Vagina (tissue), 2 donors: ENCODE measurements at regions not wholly inside any gene's neighbourhood (a gene's known extent, or its start where the extent isn't known, plus 50 kb on each side); places are given as distances from the start of the nearest gene placed in this dataset.
"Not testable (repeated sequence)": the region's sequence is repeated elsewhere in the genome, so short reads cannot be mapped to it uniquely, and the experiment has no call there.

Experiments used
- DNase-seq, 2 donors: peaks; one replicate each; pipeline ENCODE4 v3.0.0-alpha.2; 2017; ENCODE audit errors: extremely low spot score in 2 of 2
- H3K27ac ChIP-seq: fragments of 200-600 bp; sonication (generic); one replicate; pipeline ENCODE4 v1.5.1; 2019
- H3K27me3 ChIP-seq: fragments of 200-600 bp; sonication (generic); one replicate; pipeline ENCODE4 v1.5.1; 2019
- H3K36me3 ChIP-seq, 2 donors: fragments of 200-600 bp; sonication (generic); one replicate each; pipeline ENCODE4 v1.5.1; 2017 to 2019
- H3K4me1 ChIP-seq: fragments of 200-600 bp; sonication (generic); one replicate; pipeline ENCODE4 v1.5.1; 2019
- H3K4me3 ChIP-seq, 2 donors: fragments of 200-600 bp; sonication (generic); 1 replicate in 1 of 2; 2 replicates in 1 of 2; pipeline ENCODE4 v1.5.1; 2016 to 2019
- H3K9me3 ChIP-seq: fragments of 200-600 bp; sonication (generic); one replicate; pipeline ENCODE4 v1.5.1; 2019
- CTCF ChIP-seq, 3 experiments: fragments of 450-650 bp in 2 of 3; fragments of 200-600 bp in 1 of 3; sonication (generic) in 1 of 3; IDR thresholded peaks; one replicate each; pipeline ENCODE4 v1.5.1; 2017 to 2019; ENCODE audit warnings: antibody characterized with exemption in 3 of 3, mild to moderate bottlenecking in 2 of 3, moderate library complexity in 2 of 3
- POLR2A ChIP-seq, 2 donors: fragments of 450-650 bp; IDR thresholded peaks; one replicate each; pipeline ENCODE4 v1.6.1; 2017; ENCODE audit warnings: antibody characterized with exemption in 2 of 2, mild to moderate bottlenecking in 2 of 2, moderate library complexity in 2 of 2
- POLR2AphosphoS5 ChIP-seq, 2 donors: sonication (generic); formaldehyde crosslinking; IDR thresholded peaks; one replicate each; pipeline ENCODE4 v1.9.0; 2017; ENCODE audit warnings: antibody characterized with exemption in 2 of 2, mild to moderate bottlenecking in 2 of 2, low read depth in 1 of 2; ENCODE audit not compliant: insufficient read depth in 1 of 2
- intact Hi-C: fragments of 100-400 bp; cut with DNase I; formaldehyde crosslinking; loops from one replicate; pipeline ENCODE4 v1.15.1; 2023

GRCh38 chr5:21459744-21460073 lies 1393.4 kb downstream of the CDH12 start:
- H3K4me3 ChIP-seq: peak overlapping the region; percentile 63 to 65
- H3K27me3 ChIP-seq, H3K9me3 ChIP-seq, H3K4me1 ChIP-seq, H3K36me3 ChIP-seq, DNase-seq, H3K27ac ChIP-seq, intact Hi-C loops: not testable (repeated sequence)

- Histone ChIP-seq H3K27me3 (no peaks in the 10 kb centered on the region), H3K4me1 (no peaks in the 10 kb centered on the region), H3K36me3 (no peaks in the 10 kb centered on the region), H3K4me3 (no peak overlapping the region), H3K27ac (no peak overlapping the region), H3K9me3 (no peaks in the 10 kb centered on the region)
- intact Hi-C loops: no loop called here
- TF ChIP-seq POLR2AphosphoS5 (IDR thresholded peaks at IDR 0.05; ENCODE audit: insufficient read depth in 1 of 2, low read depth in 1 of 2) (no peak), POLR2A (IDR thresholded peaks at IDR 0.05) (no peak), CTCF (IDR thresholded peaks at IDR 0.05) (no peak)
- no peak for DNase-seq
These were observed 1400.7 kb downstream of the CDH12 start for GRCh38 chr5:21452449-21452848.

GRCh38 chr5:21432646-21433045 lies 1420.5 kb downstream of the CDH12 start:
- H3K27ac ChIP-seq: no peak overlapping the region
- H3K4me1 ChIP-seq: no peaks in the 10 kb centered on the region
- no peaks in the 10 kb centered on the region for H3K36me3 ChIP-seq
- H3K4me3 ChIP-seq: no peak overlapping the region
- TF ChIP-seq POLR2A (IDR thresholded peaks at IDR 0.05) (no peak), CTCF (IDR thresholded peaks at IDR 0.05) (no peak), POLR2AphosphoS5 (IDR thresholded peaks at IDR 0.05; ENCODE audit: insufficient read depth in 1 of 2, low read depth in 1 of 2) (no peak)
- no peak for DNase-seq
- no peaks in the 10 kb centered on the region for H3K27me3 ChIP-seq
- intact Hi-C loops: no loop called here
- H3K9me3 ChIP-seq: no peaks in the 10 kb centered on the region

- DNase-seq: no peak
- no peaks in the 10 kb centered on the region for H3K4me1 ChIP-seq
- H3K36me3 ChIP-seq: no peaks in the 10 kb centered on the region
- H3K27me3 ChIP-seq: no peaks in the 10 kb centered on the region
- TF ChIP-seq POLR2A (IDR thresholded peaks at IDR 0.05): no peak
- TF ChIP-seq CTCF (IDR thresholded peaks at IDR 0.05): no peak
- TF ChIP-seq POLR2AphosphoS5 (IDR thresholded peaks at IDR 0.05; ENCODE audit: insufficient read depth in 1 of 2, low read depth in 1 of 2): no peak
- H3K4me3 ChIP-seq: no peak overlapping the region
- no peak overlapping the region for H3K27ac ChIP-seq
- intact Hi-C loops: no loop called here
- H3K9me3 ChIP-seq: no peaks in the 10 kb centered on the region
These were observed 1428.2 kb downstream of the CDH12 start for GRCh38 chr5:21424907-21425306.

- no peaks in the 10 kb centered on the region for H3K36me3 ChIP-seq
- intact Hi-C loops: no loop called here
- H3K9me3 ChIP-seq: no peaks in the 10 kb centered on the region
- no peak overlapping the region for H3K4me3 ChIP-seq
- no peaks in the 10 kb centered on the region for H3K27me3 ChIP-seq
- DNase-seq: no peak
- H3K27ac ChIP-seq: no peak overlapping the region
- H3K4me1 ChIP-seq: no peaks in the 10 kb centered on the region
- TF ChIP-seq CTCF (IDR thresholded peaks at IDR 0.05): no peak
- TF ChIP-seq POLR2AphosphoS5 (IDR thresholded peaks at IDR 0.05; ENCODE audit: insufficient read depth in 1 of 2, low read depth in 1 of 2): no peak
- TF ChIP-seq POLR2A (IDR thresholded peaks at IDR 0.05): no peak
These were observed 1431.4 kb upstream of the CDH18 start for GRCh38 chr5:21419383-21419782.

GRCh38 chr5:21402089-21402488 lies 1414.1 kb upstream of the CDH18 start:
- H3K27me3 ChIP-seq, H3K27ac ChIP-seq, H3K4me1 ChIP-seq, H3K9me3 ChIP-seq, H3K36me3 ChIP-seq, DNase-seq, H3K4me3 ChIP-seq, intact Hi-C loops: not testable (repeated sequence)
